ENCODE measurements at regions not wholly inside any gene's neighbourhood (a gene's known extent, or its start where the extent isn't known, plus 50 kb on each side); places are given as distances from the start of the nearest gene placed in this dataset.

- no peak for DNase-seq (ENCODE audit: low spot score)
Measured at GRCh38 chr5:68839019-68839552, 254.7 kb upstream of the SLC30A5 start.

GRCh38 chr5:68843624-68844364, 250.0 kb upstream of the SLC30A5 start:
- Histone ChIP-seq H2AFZ (ENCODE audit: low read length) (no peak overlapping the region), H3K4me3 (ENCODE audit: low read depth, low read length, poor library complexity, severe bottlenecking) (no peak overlapping the region), H3K27ac (ENCODE audit: low read depth, low read length, poor library complexity, severe bottlenecking) (no peak overlapping the region), H4K20me1 (ENCODE audit: insufficient read depth, low read length) (no peaks in the 10 kb centered on the region), H3K4me2 (ENCODE audit: low read length) (no peak overlapping the region), H3K9me3 (ENCODE audit: low read length) (no peaks in the 10 kb centered on the region), H3K9me2 (ENCODE audit: insufficient read depth, low read length) (no peaks in the 10 kb centered on the region), H3K4me1 (ENCODE audit: insufficient read depth, low read length, poor library complexity, severe bottlenecking) (no peaks in the 10 kb centered on the region), H3K79me2 (ENCODE audit: insufficient read depth, low read depth, low read length) (no peaks in the 10 kb centered on the region), H3K36me3 (ENCODE audit: insufficient read depth, low read length) (no peaks in the 10 kb centered on the region)
- intact Hi-C loops (cut with micrococcal nuclease; ENCODE audit: unreplicated experiment) = no loop called here
- POLR2A ChIA-PET = interaction anchor here (0.5 kb wide), 1 partner anchor 819 kb away, joined by 3 read pairs; no protein-coding TSS in a partner anchor
- no peak for DNase-seq (ENCODE audit: low spot score)
- CTCF ChIA-PET (ENCODE audit: unreplicated experiment) = no interaction called here
- BruUV-seq (replicated peaks) = no TSS peak
- no peak for TF ChIP-seq CTCF (conservative IDR thresholded peaks at IDR 0.05; ENCODE audit: low read length)
- TF ChIP-seq EZH2phosphoT487 (IDR thresholded peaks at IDR 0.05; ENCODE audit: borderline replicate concordance, low read depth, low read length) = no peak

More at GRCh38 chr5:68839019-68839552, 254.7 kb upstream of the SLC30A5 start:
- intact Hi-C loops (cut with micrococcal nuclease; ENCODE audit: unreplicated experiment) = no loop called here
- no peak overlapping the region for H3K27ac ChIP-seq (ENCODE audit: low read depth, low read length, poor library complexity, severe bottlenecking)
- H4K20me1 ChIP-seq (ENCODE audit: insufficient read depth, low read length) = no peaks in the 10 kb centered on the region
- H3K9me3 ChIP-seq (ENCODE audit: low read length) = no peaks in the 10 kb centered on the region
- BruUV-seq (replicated peaks) = no TSS peak
- no peaks in the 10 kb centered on the region for H3K4me1 ChIP-seq (ENCODE audit: insufficient read depth, low read length, poor library complexity, severe bottlenecking)
- H3K4me3 ChIP-seq (ENCODE audit: low read depth, low read length, poor library complexity, severe bottlenecking) = no peak overlapping the region
- H3K4me2 ChIP-seq (ENCODE audit: low read length) = no peak overlapping the region
- ChIA-PET CTCF (ENCODE audit: unreplicated experiment) (no interaction called here), POLR2A (no interaction called here)
- H2AFZ ChIP-seq (ENCODE audit: low read length) = no peak overlapping the region
- H3K79me2 ChIP-seq (ENCODE audit: insufficient read depth, low read depth, low read length) = no peaks in the 10 kb centered on the region
- no peaks in the 10 kb centered on the region for H3K36me3 ChIP-seq (ENCODE audit: insufficient read depth, low read length)
- TF ChIP-seq CTCF (conservative IDR thresholded peaks at IDR 0.05; ENCODE audit: low read length) (no peak), EZH2phosphoT487 (IDR thresholded peaks at IDR 0.05; ENCODE audit: borderline replicate concordance, low read depth, low read length) (no peak)
- H3K9me2 ChIP-seq (ENCODE audit: insufficient read depth, low read length) = no peaks in the 10 kb centered on the region

- no peak overlapping the region for H3K27ac ChIP-seq (ENCODE audit: low read depth, low read length, poor library complexity, severe bottlenecking)
- TF ChIP-seq CTCF (conservative IDR thresholded peaks at IDR 0.05; ENCODE audit: low read length) = no peak
- no peak for TF ChIP-seq EZH2phosphoT487 (IDR thresholded peaks at IDR 0.05; ENCODE audit: borderline replicate concordance, low read depth, low read length)
- no peak overlapping the region for H3K4me3 ChIP-seq (ENCODE audit: low read depth, low read length, poor library complexity, severe bottlenecking)
- DNase-seq (ENCODE audit: low spot score) = no peak
- no TSS peak for BruUV-seq (replicated peaks)
- intact Hi-C loops (cut with micrococcal nuclease; ENCODE audit: unreplicated experiment) = no loop called here
- no peaks in the 10 kb centered on the region for H3K9me3 ChIP-seq (ENCODE audit: low read length)
- H2AFZ ChIP-seq (ENCODE audit: low read length) = no peak overlapping the region
- no peak overlapping the region for H3K4me2 ChIP-seq (ENCODE audit: low read length)
- H3K4me1 ChIP-seq (ENCODE audit: insufficient read depth, low read length, poor library complexity, severe bottlenecking) = no peaks in the 10 kb centered on the region
- no peaks in the 10 kb centered on the region for H4K20me1 ChIP-seq (ENCODE audit: insufficient read depth, low read length)
- no peaks in the 10 kb centered on the region for H3K36me3 ChIP-seq (ENCODE audit: insufficient read depth, low read length)
- ChIA-PET CTCF (ENCODE audit: unreplicated experiment) (no interaction called here), POLR2A (interaction anchor here (1.0 kb wide), 1 partner anchor 31 kb away, joined by 3 read pairs; no protein-coding TSS in a partner anchor)
- H3K9me2 ChIP-seq (ENCODE audit: insufficient read depth, low read length) = no peaks in the 10 kb centered on the region
- no peaks in the 10 kb centered on the region for H3K79me2 ChIP-seq (ENCODE audit: insufficient read depth, low read depth, low read length)
Measured at GRCh38 chr5:68845131-68845530, 248.7 kb upstream of the SLC30A5 start.
